Lower leg skin (tissue), 3 donors: ENCODE measurements at regions not wholly inside any gene's neighbourhood (a gene's known extent, or its start where the extent isn't known, plus 50 kb on each side); places are given as distances from the start of the nearest gene placed in this dataset.

Source experiments
- POLR2A ChIP-seq, 2 donors: fragments of 450-650 bp; IDR thresholded peaks; one replicate each; pipeline ENCODE4 v1.6.1; 2016 to 2017; ENCODE audit warnings: antibody characterized with exemption in 2 of 2, mild to moderate bottlenecking in 1 of 2, moderate library complexity in 1 of 2
- TF ChIP-seq, protein P1 (sequence below), 3 donors: fragments of 450-650 bp; IDR thresholded peaks; one replicate each; pipeline ENCODE4 v1.5.1; 2016; ENCODE audit warnings: antibody characterized with exemption in 3 of 3, mild to moderate bottlenecking in 3 of 3, moderate library complexity in 2 of 3

DNA sequence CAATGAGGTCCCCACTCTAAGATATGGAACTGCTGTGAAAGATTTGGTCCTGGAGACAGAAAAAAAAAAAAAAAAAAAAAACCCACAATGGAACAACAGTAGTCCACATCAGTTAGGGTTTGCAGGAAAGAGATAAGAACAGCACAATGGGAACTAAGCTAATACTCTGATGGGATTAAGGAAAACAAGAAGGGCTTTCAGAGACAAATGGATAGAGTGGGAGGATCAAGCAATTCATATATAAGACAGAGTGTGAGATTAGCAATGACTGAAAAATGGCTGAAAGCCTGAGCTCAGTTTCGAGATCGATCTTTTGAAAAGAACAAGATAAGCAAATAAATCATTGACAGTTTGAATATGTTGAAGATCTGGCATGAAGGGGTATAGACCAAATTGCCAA lies 188.4 kb upstream of the TRPC5 start:
- no peak for TF ChIP-seq POLR2A (IDR thresholded peaks at IDR 0.05)
- TF ChIP-seq, protein P1, sequence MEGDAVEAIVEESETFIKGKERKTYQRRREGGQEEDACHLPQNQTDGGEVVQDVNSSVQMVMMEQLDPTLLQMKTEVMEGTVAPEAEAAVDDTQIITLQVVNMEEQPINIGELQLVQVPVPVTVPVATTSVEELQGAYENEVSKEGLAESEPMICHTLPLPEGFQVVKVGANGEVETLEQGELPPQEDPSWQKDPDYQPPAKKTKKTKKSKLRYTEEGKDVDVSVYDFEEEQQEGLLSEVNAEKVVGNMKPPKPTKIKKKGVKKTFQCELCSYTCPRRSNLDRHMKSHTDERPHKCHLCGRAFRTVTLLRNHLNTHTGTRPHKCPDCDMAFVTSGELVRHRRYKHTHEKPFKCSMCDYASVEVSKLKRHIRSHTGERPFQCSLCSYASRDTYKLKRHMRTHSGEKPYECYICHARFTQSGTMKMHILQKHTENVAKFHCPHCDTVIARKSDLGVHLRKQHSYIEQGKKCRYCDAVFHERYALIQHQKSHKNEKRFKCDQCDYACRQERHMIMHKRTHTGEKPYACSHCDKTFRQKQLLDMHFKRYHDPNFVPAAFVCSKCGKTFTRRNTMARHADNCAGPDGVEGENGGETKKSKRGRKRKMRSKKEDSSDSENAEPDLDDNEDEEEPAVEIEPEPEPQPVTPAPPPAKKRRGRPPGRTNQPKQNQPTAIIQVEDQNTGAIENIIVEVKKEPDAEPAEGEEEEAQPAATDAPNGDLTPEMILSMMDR (IDR thresholded peaks at IDR 0.05), result no peak
